ENCODE measurements at regions not wholly inside any gene's neighbourhood (a gene's known extent, or its start where the extent isn't known, plus 50 kb on each side); places are given as distances from the start of the nearest gene placed in this dataset.
A peak's percentile ranks its signal among the peaks of the same experiment; 100 is the strongest.

DNA sequence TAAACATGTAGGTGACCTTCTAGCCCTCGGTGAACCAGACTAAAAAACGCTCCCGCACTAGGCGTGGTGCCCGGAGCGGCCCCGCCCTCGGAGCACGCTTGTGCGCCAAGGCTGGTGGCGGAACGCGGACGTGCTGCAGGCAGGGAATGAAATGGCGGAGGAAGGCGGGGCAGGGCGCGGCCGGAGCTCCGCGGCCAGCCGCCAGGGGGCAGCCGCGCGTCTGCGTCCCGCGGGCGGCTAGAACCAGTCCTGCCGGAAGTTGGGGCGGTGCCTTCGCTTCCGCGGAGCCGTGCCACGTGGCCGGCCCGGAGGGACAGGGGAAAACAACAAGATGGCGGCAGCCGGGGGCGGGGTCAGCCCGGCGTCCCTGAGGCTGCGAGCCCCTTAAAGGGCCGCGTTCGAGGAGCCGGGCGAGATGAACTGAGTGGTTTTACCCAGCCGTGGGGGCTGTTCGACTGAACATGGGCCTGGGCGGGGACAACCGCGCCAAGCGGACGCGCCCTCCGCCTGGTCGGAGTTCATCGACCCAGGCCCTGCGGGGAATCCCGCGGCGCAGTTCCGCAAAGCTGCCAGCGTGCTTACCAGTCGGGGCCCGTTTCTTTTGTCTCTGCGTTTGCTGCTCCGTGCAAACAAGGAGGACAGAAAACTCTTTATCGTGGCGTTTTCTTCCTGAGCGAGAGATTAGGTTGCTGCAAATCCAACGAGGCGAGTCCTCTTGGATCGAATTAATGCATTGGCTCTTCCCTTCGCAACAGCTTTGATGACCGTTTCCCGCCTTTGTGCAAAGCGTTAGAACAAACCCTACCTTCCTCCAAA lies 90.9 kb upstream of the CHD2 start:
- no peaks in the 10 kb centered on the region for H3K9me3 ChIP-seq (ENCODE audit: control insufficient read depth in 2 of 2, low read length in 2 of 2)
- peak overlapping the region; percentile 91 to 95 for H3K9ac ChIP-seq (ENCODE audit: low read depth in 1 of 2, low read length in 2 of 2)
- H3K36me3 ChIP-seq (ENCODE audit: control insufficient read depth in 2 of 2, insufficient read depth in 2 of 2, low read length in 2 of 2) = no peaks in the 10 kb centered on the region
- peaks cover 5 to 26% of the 10 kb centered on the region in 2 donors for H3K4me1 ChIP-seq (ENCODE audit: control insufficient read depth in 2 of 2, insufficient read depth in 2 of 2, low read length in 2 of 2)
- peak overlapping the region; percentile 99 to 100 for H3K27ac ChIP-seq (ENCODE audit: low read depth in 2 of 2, low read length in 2 of 2)
- H3K27me3 ChIP-seq (ENCODE audit: control insufficient read depth in 2 of 2, insufficient read depth in 2 of 2, low read length in 2 of 2) = no peaks in the 10 kb centered on the region
- peak overlapping the region; percentile 80 to 89 for H3K4me3 ChIP-seq (ENCODE audit: low read length in 2 of 2)

DNA sequence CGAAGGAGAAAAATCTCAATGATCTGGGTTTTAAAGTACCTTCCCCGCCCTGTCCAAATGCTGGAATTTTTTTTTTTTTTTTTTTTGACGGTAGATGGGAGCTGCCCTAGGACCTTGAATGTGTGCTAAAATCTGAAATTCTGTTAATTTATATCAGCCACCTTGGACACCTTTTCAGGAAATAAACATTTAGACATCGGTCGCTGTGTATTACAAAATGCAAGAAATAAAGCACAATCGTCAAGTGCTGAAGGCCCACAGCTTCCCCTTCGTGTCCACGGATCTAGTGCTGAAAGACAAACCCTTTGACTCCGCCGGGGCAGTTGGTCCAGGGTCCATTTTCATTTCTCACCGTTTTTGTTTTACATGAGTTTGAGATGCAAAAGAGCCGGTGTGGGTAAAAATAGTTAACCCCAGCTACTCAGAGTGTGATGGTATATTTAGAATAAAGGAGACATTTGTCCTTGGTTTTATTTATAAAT lies 90.2 kb upstream of the CHD2 start:
- Histone ChIP-seq H3K36me3 (ENCODE audit: control insufficient read depth in 2 of 2, insufficient read depth in 2 of 2, low read length in 2 of 2) (no peaks in the 10 kb centered on the region), H3K27me3 (ENCODE audit: control insufficient read depth in 2 of 2, insufficient read depth in 2 of 2, low read length in 2 of 2) (no peaks in the 10 kb centered on the region), H3K4me1 (ENCODE audit: control insufficient read depth in 2 of 2, insufficient read depth in 2 of 2, low read length in 2 of 2) (peaks cover 5 to 24% of the 10 kb centered on the region in 2 donors), H3K9ac (ENCODE audit: low read depth in 1 of 2, low read length in 2 of 2) (peak overlapping the region; percentile 91 to 95), H3K4me3 (ENCODE audit: low read length in 2 of 2) (peak overlapping the region; percentile 80 to 89), H3K27ac (ENCODE audit: low read depth in 2 of 2, low read length in 2 of 2) (peak overlapping the region; percentile 99 to 100), H3K9me3 (ENCODE audit: control insufficient read depth in 2 of 2, low read length in 2 of 2) (no peaks in the 10 kb centered on the region)

DNA sequence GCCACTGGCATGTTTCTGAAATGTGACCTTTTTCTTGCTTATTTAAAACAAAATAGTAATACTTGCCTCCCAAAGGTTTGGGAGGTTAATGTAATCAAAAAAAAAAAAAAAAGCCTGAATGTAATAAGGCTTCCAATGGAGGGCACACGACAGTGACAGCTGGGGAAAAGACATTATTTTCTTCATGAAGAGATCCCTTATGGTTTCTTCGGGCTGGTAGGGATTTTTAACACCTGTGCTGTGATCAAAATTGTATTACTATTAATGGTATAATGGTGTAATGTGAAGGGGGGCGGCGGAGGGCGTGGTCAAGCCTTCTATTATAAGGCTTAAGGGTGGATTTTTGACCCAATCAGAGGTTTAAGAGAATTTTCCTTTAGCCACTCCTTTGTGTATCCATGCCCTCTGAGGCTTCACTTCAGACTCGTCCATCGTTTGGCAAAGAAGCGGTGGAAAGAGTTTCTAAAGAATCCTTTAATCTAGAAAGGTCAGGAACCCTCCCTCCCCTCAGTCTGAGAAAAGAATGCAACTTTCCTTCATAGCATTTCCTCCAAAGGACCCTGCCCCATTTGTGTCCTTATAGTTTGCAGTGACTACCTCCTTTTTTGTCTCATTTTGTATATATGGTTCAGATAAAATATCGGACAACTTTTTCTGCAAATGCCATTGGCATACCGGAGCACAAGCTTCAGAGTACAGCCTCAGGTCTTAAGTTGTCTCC lies 89.5 kb upstream of the CHD2 start:
- Histone ChIP-seq H3K9me3 (ENCODE audit: control insufficient read depth in 2 of 2, low read length in 2 of 2) (no peaks in the 10 kb centered on the region), H3K9ac (ENCODE audit: low read depth in 1 of 2, low read length in 2 of 2) (peak overlapping the region; percentile 91 to 95), H3K4me3 (ENCODE audit: low read length in 2 of 2) (peak overlapping the region; percentile 80 to 89), H3K27ac (ENCODE audit: low read depth in 2 of 2, low read length in 2 of 2) (peak overlapping the region; percentile 99 to 100), H3K36me3 (ENCODE audit: control insufficient read depth in 2 of 2, insufficient read depth in 2 of 2, low read length in 2 of 2) (no peaks in the 10 kb centered on the region), H3K4me1 (ENCODE audit: control insufficient read depth in 2 of 2, insufficient read depth in 2 of 2, low read length in 2 of 2) (peaks cover 5 to 24% of the 10 kb centered on the region in 2 donors), H3K27me3 (ENCODE audit: control insufficient read depth in 2 of 2, insufficient read depth in 2 of 2, low read length in 2 of 2) (no peaks in the 10 kb centered on the region)

DNA sequence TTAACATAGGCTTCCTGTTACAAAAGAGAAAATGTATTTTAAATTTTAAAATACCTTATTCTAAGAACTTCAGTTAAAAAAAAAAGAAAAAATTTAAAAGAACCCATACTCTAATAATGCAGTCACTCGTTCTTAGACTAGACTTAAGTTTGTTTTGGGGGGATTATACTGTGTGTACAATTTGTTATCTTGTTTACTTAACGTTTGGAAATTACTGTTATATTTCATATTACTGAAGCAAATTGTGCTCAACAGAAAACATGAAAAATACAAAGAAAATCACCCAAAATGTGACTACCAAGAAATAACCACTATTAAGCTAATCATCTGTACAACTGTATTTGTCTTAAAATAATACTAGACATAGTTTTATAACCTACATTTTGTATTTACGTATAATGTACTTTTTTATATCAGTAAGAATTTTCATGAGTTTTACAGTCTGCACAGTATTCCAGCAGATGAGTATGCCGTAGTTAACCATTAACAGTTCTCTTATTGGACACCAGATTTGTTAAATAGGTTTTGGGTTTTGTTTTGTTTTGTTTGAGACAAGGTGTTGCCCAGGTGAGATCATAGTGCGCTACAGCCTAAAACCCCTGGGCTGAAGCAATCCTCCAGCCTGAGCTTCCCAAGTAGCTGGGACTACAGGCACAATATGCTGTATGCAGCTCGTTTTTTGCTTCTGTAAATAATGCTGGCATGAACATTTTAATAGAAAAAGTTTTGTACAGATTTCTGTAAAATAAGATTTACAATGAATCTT lies 88.8 kb upstream of the CHD2 start:
- Histone ChIP-seq H3K36me3 (ENCODE audit: control insufficient read depth in 2 of 2, insufficient read depth in 2 of 2, low read length in 2 of 2) (no peaks in the 10 kb centered on the region), H3K4me1 (ENCODE audit: control insufficient read depth in 2 of 2, insufficient read depth in 2 of 2, low read length in 2 of 2) (peaks cover 5 to 24% of the 10 kb centered on the region in 2 donors), H3K9ac (ENCODE audit: low read depth in 1 of 2, low read length in 2 of 2) (peak overlapping the region; percentile 91 to 95), H3K4me3 (ENCODE audit: low read length in 2 of 2) (peak overlapping the region; percentile 80 to 89), H3K9me3 (ENCODE audit: control insufficient read depth in 2 of 2, low read length in 2 of 2) (no peaks in the 10 kb centered on the region), H3K27me3 (ENCODE audit: control insufficient read depth in 2 of 2, insufficient read depth in 2 of 2, low read length in 2 of 2) (no peaks in the 10 kb centered on the region), H3K27ac (ENCODE audit: low read depth in 2 of 2, low read length in 2 of 2) (peak overlapping the region; percentile 99 to 100)

DNA sequence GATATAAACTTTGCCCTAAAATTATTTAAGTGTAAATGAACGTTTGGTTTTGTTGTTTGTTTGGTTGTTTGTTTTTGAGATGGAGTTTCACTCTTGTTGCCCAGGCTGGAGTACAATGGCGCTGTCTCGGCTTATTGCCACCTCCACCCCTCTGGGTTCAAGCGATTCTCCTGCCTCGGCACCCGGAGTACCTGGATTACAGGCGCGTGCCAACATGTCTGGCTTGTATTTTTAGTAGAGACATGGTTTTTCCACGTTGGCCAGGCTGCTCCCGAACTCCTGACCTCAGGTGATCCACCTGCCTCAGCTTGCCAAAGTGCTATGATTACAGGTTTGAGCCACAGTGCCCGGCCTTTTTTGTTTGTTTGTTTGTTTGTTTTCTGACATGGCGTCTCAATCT lies 87.9 kb upstream of the CHD2 start:
- H3K9me3 ChIP-seq (ENCODE audit: control insufficient read depth in 2 of 2, low read length in 2 of 2) = no peaks in the 10 kb centered on the region
- no peaks in the 10 kb centered on the region for H3K27me3 ChIP-seq (ENCODE audit: control insufficient read depth in 2 of 2, insufficient read depth in 2 of 2, low read length in 2 of 2)
- peaks cover 7 to 25% of the 10 kb centered on the region in 2 donors for H3K4me1 ChIP-seq (ENCODE audit: control insufficient read depth in 2 of 2, insufficient read depth in 2 of 2, low read length in 2 of 2)
- H3K36me3 ChIP-seq (ENCODE audit: control insufficient read depth in 2 of 2, insufficient read depth in 2 of 2, low read length in 2 of 2) = no peaks in the 10 kb centered on the region
- H3K4me3 ChIP-seq (ENCODE audit: low read length in 2 of 2) = peak overlapping the region; percentile 38 to 44
- peak overlapping the region; percentile 32 to 100 for H3K27ac ChIP-seq (ENCODE audit: low read depth in 2 of 2, low read length in 2 of 2)
- peak overlapping the region in 1 of 2 donors; percentile 91 for H3K9ac ChIP-seq (ENCODE audit: low read depth in 1 of 2, low read length in 2 of 2)

DNA sequence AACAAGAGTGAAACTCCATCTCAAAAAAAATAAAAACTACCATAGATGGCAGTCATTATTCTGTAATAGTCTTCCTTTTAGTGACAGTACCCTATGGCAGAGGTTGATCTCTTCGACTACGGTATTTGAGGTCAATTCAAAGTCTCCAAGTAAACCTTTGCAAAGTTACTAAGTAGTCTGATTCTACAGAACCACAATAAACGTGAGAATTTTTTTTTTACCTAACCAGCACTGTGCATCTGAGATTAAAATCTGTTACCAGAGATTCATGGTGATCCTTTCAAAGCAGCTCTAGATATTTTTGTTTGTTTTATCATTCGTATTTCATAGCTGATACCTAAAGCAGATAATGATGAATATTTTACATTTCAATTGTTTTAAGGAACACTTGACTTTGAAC lies 86.6 kb upstream of the CHD2 start:
- Histone ChIP-seq H3K4me1 (ENCODE audit: control insufficient read depth in 2 of 2, insufficient read depth in 2 of 2, low read length in 2 of 2) (peaks cover 17 to 28% of the 10 kb centered on the region in 2 donors), H3K27ac (ENCODE audit: low read depth in 2 of 2, low read length in 2 of 2) (no peak overlapping the region)

DNA sequence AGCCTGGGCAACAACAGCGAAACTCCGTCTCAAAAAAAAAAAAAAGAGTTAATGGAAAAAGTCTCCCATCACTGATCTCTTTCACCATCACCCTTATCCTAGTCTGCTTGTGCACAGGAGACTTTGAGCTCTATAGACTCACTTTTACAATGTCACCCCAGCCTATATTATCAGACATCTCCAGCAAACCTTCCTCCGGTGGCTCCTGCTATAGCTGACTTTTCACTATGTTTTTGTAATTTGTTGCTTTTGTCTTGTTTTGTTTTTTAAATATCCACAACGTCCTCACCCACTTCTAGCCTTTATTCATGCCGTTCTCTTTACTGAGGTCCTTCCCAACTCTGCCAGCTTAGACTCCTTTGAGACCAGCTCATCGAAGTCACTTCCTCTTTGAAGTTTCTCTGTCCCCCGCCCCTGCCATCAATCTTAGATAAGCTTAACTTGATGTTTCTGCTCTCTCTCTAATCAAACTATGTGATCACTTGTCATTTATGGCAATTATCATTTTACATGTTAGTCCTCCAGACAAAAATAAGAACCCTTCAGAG lies 82.7 kb upstream of the CHD2 start:
- Histone ChIP-seq H3K9ac (ENCODE audit: low read depth in 1 of 2, low read length in 2 of 2) (no peak overlapping the region), H3K27ac (ENCODE audit: low read depth in 2 of 2, low read length in 2 of 2) (peak overlapping the region; percentile 65 to 68), H3K9me3 (ENCODE audit: control insufficient read depth in 2 of 2, low read length in 2 of 2) (no peaks in the 10 kb centered on the region), H3K27me3 (ENCODE audit: control insufficient read depth in 2 of 2, insufficient read depth in 2 of 2, low read length in 2 of 2) (no peaks in the 10 kb centered on the region), H3K36me3 (ENCODE audit: control insufficient read depth in 2 of 2, insufficient read depth in 2 of 2, low read length in 2 of 2) (no peaks in the 10 kb centered on the region), H3K4me3 (ENCODE audit: low read length in 2 of 2) (peak overlapping the region in 1 of 2 donors; percentile 35), H3K4me1 (ENCODE audit: control insufficient read depth in 2 of 2, insufficient read depth in 2 of 2, low read length in 2 of 2) (peaks cover 27 to 38% of the 10 kb centered on the region in 2 donors)

More for the DNA sequence above, 86.6 kb upstream of the CHD2 start:
- no peak overlapping the region for H3K4me3 ChIP-seq (ENCODE audit: low read length in 2 of 2)
- H3K9ac ChIP-seq (ENCODE audit: low read depth in 1 of 2, low read length in 2 of 2) = no peak overlapping the region
- H3K9me3 ChIP-seq (ENCODE audit: control insufficient read depth in 2 of 2, low read length in 2 of 2) = no peaks in the 10 kb centered on the region
- H3K27me3 ChIP-seq (ENCODE audit: control insufficient read depth in 2 of 2, insufficient read depth in 2 of 2, low read length in 2 of 2) = no peaks in the 10 kb centered on the region
- H3K36me3 ChIP-seq (ENCODE audit: control insufficient read depth in 2 of 2, insufficient read depth in 2 of 2, low read length in 2 of 2) = no peaks in the 10 kb centered on the region

DNA sequence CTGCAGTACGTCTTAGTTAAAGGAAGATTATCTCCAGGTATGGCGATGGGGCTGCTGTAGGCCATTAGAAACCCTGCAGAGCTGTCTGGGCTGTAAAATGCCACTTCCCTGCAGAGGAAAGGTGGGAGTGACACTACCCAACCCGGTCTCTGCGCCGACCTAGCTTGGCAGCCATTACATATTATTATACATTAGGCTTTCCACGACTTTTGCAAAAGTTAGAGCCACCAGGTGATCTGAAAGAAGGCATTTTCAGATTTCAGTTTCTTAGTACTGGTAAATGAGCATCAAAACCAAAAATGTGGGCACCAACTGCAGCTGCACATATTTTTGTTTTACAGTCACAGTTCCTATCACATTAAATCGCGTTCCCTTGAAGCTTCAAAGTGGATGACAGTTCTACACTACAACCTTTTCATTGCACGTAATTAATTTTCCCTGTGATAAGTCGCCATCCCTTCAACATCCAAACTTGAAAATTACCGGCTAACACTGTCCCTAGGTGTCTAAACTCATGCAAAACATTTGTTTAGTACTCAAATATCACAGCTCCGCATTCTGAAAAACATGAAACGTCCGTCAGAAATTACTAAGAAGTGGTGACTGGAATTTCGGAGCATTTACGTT lies 81.4 kb upstream of the CHD2 start:
- H3K9ac ChIP-seq (ENCODE audit: low read depth in 1 of 2, low read length in 2 of 2) = no peak overlapping the region
- no peaks in the 10 kb centered on the region for H3K36me3 ChIP-seq (ENCODE audit: control insufficient read depth in 2 of 2, insufficient read depth in 2 of 2, low read length in 2 of 2)
- H3K4me1 ChIP-seq (ENCODE audit: control insufficient read depth in 2 of 2, insufficient read depth in 2 of 2, low read length in 2 of 2) = peaks cover 27 to 38% of the 10 kb centered on the region in 2 donors
- H3K4me3 ChIP-seq (ENCODE audit: low read length in 2 of 2) = peak overlapping the region; percentile 71 to 78
- no peaks in the 10 kb centered on the region for H3K27me3 ChIP-seq (ENCODE audit: control insufficient read depth in 2 of 2, insufficient read depth in 2 of 2, low read length in 2 of 2)
- H3K9me3 ChIP-seq (ENCODE audit: control insufficient read depth in 2 of 2, low read length in 2 of 2) = no peaks in the 10 kb centered on the region
- H3K27ac ChIP-seq (ENCODE audit: low read depth in 2 of 2, low read length in 2 of 2) = peak overlapping the region; percentile 94 to 97

All from mucosa of rectum (tissue), 2 donors.